Stimulated activated CD4-positive, alpha-beta T cell treated with anti-CD3 and anti-CD28 coated beads, TNF-alpha, amount 100 ng/mL, for 24 hours (primary cell): ENCODE measurements at regions not wholly inside any gene's neighbourhood (a gene's known extent, or its start where the extent isn't known, plus 50 kb on each side); places are given as distances from the start of the nearest gene placed in this dataset.
"Not testable (repeated sequence)": the region's sequence is repeated elsewhere in the genome, so short reads cannot be mapped to it uniquely, and the experiment has no call there.

Source experiments
- DNase-seq, 3 experiments: peaks; one replicate each; pipeline ENCODE4 v3.0.0-alpha.2; 2020; ENCODE audit warnings: low read depth in 3 of 3

GRCh38 chr9:103397868-103398600 is 402.9 kb downstream of the CYLC2 start:
- peak in 1 of 3 experiments; percentile 18 for DNase-seq

DNA sequence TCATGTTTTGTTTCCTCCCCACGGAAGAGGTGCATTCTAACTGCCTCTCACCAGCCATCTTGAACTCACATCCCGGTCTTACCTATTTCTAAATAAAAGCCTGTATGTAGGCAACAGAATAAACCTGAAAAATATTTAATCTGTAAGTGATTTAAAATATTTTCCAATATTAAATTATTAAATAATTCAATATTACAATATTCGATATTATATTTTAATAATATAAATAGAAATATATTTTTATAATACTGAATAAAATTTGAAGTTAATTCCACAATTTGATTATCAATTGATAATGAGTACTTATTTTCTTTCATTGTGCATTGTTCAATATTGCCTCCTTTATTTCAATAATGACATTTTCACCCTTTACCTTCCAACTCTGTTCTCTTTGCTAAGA is 404.4 kb downstream of the CYLC2 start:
- no peak for DNase-seq

GRCh38 chr9:103407260-103407659 is 412.1 kb downstream of the CYLC2 start:
- no peak for DNase-seq

DNA sequence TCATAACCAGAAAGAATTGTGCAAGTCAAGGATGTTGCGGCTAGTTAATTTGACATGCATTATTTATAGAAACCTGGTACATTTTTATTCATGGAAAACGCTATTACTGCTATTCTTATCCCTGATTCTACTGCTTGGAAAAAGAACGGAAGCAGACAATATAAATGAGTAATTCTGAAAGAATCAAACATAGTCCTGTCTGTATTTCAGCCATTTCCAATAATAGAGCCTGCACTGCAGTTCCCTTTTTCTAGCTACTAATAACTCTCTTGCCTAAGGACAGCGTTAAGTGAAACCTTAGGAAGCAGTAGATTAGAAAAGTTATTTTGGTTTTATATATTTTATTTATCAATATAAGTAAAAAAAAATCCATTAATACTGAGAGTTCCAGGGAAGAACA is 414.9 kb downstream of the CYLC2 start:
- DNase-seq = no peak

GRCh38 chr9:103427696-103428095 is 432.6 kb downstream of the CYLC2 start:
- DNase-seq = no peak

- DNase-seq = no peak
Observed at GRCh38 chr9:103430469-103430868, 435.3 kb downstream of the CYLC2 start.

GRCh38 chr9:103431809-103432208 is 436.7 kb downstream of the CYLC2 start:
- DNase-seq = no peak

DNA sequence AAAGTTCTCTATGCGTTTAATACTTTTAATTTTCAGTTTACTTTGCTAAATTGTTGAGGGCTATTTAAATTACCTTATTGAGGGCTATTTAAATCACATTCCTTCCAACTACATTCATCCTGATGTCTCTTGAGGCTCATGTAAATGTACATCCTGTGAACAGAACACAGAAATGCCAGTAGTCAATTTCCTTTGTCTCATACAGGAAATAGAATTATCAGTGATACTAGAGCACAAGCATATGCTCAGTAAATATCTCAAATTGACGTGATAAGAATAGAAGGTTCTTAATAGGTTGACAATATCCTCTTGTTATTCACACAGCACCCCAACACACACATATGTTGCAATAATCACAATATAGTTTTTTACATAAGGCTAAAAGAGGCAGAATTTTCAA is 449.0 kb downstream of the CYLC2 start:
- DNase-seq = no peak

GRCh38 chr9:103458826-103459225 is 463.7 kb downstream of the CYLC2 start:
- no peak for DNase-seq

DNA sequence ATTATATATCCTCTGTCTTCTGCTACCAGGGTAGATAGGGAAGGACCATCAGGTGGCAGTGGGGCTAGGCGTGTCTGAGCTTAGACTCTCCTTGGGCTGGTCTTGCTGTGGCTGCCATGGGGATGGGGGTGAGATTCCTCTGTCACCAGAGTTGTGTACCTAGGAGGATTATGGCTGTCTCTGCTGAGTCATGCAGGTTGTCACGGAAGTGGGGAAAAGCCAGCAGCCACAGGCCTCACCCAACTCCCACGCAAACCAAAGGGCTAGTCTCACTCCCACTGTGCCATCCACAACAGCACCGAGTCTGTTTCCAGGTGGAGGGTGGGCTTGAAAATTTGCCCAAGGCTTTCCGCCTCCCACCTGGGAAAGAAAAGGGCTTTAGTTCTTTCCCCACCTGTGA is 476.1 kb downstream of the CYLC2 start:
- no peak for DNase-seq

GRCh38 chr9:103474156-103474555 is 479.0 kb downstream of the CYLC2 start:
- no peak for DNase-seq

- no peak for DNase-seq
Observed at GRCh38 chr9:103483471-103484096, 488.5 kb downstream of the CYLC2 start.

- no peak for DNase-seq
Observed at GRCh38 chr9:103485138-103485537, 490.0 kb downstream of the CYLC2 start.

GRCh38 chr9:103514767-103515166 is 519.6 kb downstream of the CYLC2 start:
- no peak for DNase-seq

DNA sequence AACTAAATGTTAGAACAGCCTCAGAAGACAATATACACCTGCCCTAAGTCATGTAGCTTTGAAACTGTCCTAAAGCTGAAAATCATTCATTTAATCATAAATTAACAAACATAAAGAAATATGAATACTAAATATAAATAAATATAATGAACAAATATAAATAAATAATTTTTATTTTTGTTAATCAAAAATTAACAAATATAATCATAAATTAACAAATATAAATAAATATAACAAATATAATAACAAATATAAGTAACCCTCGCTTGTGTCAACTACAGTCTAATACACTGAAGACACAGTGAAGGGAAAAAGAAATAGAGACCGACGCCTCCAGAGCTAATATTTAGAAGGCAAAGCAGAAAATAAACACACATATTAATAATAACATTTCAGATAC is 527.3 kb downstream of the CYLC2 start:
- no peak for DNase-seq

- no peak for DNase-seq
Observed at GRCh38 chr9:103530934-103531333, 535.8 kb downstream of the CYLC2 start.

DNA sequence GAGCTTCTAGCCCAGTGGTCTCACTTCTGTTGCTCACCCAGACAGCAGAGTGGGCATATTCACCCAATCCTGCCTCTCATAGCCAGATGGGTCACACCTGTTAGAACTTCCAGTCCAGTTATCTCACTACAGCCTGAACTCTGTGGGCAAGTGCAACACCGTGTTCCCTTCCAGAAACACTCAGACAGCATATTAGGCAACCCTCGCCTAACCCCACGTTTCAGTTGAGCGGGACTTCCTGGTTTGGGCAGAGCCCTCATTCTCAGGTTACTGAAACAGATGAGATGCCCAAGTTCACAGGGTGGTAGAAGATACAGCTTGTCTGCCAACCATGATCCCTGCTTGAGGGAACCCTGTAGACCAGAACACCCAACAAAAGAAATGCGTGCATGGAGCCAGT is 538.2 kb downstream of the CYLC2 start:
- DNase-seq = no peak

DNA sequence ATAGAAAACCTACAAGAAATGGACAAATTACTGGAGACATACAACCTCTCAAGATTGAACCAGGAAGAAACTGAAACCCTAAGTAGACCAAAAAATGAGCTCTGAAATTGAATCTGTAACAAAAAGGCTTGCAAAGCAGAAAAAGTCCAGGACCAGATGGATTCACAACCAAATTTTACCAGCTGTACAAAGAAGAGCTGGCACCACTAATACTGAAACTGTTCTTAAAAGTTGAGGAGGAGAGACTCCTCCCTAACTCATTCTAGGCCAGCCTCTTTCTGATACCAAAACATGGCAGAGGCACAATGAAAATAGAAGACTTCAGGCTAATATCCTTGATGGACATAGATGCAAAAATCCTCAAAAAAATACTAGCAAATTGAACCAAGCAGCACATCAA is 542.3 kb downstream of the CYLC2 start:
- no peak for DNase-seq

- DNase-seq = no peak
Observed at GRCh38 chr9:103545260-103545659, 548.8 kb upstream of the SMC2 start.

DNA sequence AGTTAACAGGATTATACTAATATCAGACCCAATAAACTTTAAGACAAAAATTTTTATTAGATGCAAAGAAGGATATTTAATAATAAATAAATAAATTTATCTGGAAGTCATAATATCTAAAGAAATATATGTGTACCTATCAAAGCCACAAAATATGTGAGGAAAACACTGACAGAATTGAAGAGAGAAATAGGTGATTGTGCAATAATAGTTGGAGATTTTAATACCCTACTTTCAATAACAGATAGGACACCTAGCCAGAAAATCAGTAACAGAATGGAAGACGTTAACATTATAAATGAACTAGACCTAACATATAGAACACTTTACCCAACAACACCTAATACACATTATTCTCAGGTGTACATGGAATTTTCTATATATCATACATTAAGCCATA is 541.4 kb upstream of the SMC2 start:
- DNase-seq = no peak

DNA sequence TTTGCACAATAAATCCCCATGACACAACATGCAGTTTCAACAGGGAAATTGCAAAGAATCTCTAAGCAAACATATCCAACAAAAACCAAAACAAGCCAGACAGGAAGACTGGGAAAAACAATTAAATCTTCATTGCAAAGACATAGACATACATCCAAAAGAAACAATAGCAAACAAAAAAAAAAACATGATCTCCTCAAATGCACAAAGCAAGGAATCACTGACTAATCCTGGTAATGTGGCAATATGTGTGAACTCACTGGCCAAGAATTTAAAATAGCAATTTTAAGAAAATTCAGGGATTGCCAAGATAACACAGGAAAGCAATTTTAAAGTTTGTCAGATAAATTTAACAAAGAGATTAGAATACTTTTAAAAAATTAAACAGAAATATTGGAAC is 520.1 kb upstream of the SMC2 start:
- no peak for DNase-seq

DNA sequence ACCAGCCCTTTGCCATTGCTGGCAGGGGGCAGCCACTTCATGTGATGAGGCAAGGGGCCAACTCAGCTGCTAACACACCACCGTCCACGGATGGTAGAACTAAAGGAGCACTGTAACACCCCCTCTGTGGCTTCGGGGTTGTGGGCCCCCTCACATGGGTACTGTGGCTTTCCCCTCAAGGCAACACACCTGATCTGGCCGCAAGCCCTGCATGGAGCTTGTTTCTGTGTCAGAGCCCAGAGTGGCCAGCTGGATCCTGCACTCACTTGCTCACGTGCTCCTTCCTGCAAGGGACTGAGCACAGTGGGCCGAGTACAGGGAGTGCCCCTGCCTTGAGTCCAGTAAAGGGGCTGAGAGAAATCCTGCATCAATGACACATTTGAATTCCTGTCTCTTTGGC is 507.4 kb upstream of the SMC2 start:
- no peak for DNase-seq

DNA sequence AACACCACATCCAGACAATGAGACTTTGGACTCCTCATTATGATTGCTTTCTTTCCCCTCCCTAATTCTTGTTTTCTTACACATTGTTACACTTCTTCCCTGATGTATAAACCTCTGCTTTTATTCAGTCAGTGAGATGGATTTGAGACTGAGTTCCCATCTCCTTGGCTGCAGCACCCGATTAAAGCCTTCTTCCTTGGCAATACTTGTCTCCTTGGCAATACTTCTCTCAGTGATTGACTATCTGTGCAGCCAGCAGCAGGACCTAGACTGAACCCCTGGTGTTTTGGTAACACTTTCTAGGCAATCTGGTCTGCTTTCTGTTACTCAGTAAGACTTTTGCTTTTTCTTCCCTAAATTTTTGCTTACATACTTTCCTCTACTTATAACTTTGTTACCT is 492.8 kb upstream of the SMC2 start:
- no peak for DNase-seq

DNA sequence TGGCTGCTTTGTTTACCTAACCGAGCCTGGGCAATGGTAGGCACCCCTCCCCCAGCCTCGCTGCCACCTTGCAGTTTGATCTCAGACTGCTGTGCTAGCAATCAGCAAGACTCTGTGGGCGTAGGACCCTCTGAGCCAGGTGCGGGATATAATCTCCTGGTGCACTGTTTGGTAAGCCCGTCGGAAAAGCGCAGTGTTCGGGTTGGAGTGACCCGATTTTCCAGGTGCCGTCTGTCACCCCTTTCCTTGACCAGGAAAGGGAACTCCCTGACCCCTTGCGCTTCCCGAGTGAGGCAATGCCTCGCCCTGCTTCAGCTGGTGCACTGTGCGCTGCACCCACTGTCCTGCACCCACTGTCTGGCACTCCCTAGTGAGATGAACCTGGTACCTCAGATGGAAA is 482.2 kb upstream of the SMC2 start:
- not testable (repeated sequence) for DNase-seq
